Left ventricle myocardium inferior (tissue), 1 donor: ENCODE measurements at regions not wholly inside any gene's neighbourhood (a gene's known extent, or its start where the extent isn't known, plus 50 kb on each side); places are given as distances from the start of the nearest gene placed in this dataset.

ENCODE experiments used
- DNase-seq: peaks from one replicate; pipeline ENCODE4 v3.0.0-alpha.2; 2020
- H3K27ac ChIP-seq: fragments of 200-600 bp; replicated peaks from 2 replicates; pipeline ENCODE4 v1.8.0; 2021
- H3K27me3 ChIP-seq: fragments of 200-600 bp; 2 replicates; pipeline ENCODE4 v1.8.0; 2021; ENCODE audit warnings: low read depth
- H3K36me3 ChIP-seq: fragments of 200-600 bp; 2 replicates; pipeline ENCODE4 v1.8.0; 2021
- H3K4me1 ChIP-seq: fragments of 200-600 bp; 2 replicates; pipeline ENCODE4 v1.8.0; 2021
- H3K4me3 ChIP-seq: fragments of 200-600 bp; 2 replicates; pipeline ENCODE4 v1.8.0; 2021; ENCODE audit warnings: mild to moderate bottlenecking, moderate library complexity
- H3K9me3 ChIP-seq: fragments of 200-600 bp; replicated peaks from 2 replicates; pipeline ENCODE4 v1.8.0; 2021
- intact Hi-C: fragments of 100-400 bp; cut with micrococcal nuclease; formaldehyde crosslinking; loops from one replicate; pipeline ENCODE4 v1.11.0; 2022
- TF ChIP-seq, protein P1 (sequence below): fragments of 200-600 bp; IDR thresholded peaks from 2 replicates; pipeline ENCODE4 v1.8.0; 2021; ENCODE audit warnings: antibody characterized with exemption, mild to moderate bottlenecking, borderline replicate concordance
- donor health status: DM: no; HTN: yes; CAD: no; lungs with severe emphysema.

DNA sequence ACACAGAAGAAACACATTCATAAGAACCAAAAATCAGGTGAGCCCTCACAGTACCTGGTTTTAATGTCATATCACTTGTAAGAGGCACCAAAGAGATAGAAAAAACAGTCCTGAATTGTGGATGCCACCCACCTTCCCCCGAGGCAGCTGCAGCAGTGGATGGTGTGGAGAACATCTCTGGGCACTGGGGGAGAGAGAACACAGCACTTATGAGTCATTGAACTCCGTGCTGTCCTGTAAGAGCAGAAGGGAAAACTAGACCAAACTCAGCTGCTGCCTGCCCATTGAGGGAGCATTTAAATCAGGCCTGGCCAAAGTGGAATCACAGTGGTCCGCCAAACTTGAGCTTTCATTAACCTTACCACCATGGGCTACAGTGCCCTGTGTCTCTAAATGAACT lies 296.2 kb downstream of the SPATA31D1 start:
- DNase-seq = no peak
- intact Hi-C loops = no loop called here
- TF ChIP-seq, protein P1, sequence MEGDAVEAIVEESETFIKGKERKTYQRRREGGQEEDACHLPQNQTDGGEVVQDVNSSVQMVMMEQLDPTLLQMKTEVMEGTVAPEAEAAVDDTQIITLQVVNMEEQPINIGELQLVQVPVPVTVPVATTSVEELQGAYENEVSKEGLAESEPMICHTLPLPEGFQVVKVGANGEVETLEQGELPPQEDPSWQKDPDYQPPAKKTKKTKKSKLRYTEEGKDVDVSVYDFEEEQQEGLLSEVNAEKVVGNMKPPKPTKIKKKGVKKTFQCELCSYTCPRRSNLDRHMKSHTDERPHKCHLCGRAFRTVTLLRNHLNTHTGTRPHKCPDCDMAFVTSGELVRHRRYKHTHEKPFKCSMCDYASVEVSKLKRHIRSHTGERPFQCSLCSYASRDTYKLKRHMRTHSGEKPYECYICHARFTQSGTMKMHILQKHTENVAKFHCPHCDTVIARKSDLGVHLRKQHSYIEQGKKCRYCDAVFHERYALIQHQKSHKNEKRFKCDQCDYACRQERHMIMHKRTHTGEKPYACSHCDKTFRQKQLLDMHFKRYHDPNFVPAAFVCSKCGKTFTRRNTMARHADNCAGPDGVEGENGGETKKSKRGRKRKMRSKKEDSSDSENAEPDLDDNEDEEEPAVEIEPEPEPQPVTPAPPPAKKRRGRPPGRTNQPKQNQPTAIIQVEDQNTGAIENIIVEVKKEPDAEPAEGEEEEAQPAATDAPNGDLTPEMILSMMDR = no peak
- no peak overlapping the region for H3K27ac ChIP-seq
- H3K4me1 ChIP-seq = no peaks in the 10 kb centered on the region
- no peaks in the 10 kb centered on the region for H3K27me3 ChIP-seq
- no peaks in the 10 kb centered on the region for H3K36me3 ChIP-seq
- peaks cover 31% of the 10 kb centered on the region for H3K9me3 ChIP-seq
- H3K4me3 ChIP-seq = no peak overlapping the region

DNA sequence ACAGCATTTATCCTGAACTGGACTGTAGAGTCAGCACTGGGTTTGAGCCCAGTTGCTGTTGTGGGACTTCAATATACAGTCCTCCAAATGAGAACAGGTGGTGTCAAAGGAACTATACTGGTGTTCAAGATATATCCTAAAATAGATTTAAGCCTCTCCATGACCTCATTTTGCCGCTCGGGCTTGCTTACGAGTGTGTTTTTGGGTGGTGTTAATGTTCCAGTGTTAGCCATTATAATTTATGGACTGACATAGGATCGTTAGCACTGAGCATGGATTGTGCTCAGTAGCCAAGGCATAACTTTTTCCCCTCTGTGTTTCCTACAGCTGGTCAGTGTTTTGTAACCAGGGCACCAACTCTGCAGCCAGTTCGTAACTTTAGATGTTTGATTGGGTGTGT lies 306.6 kb downstream of the SPATA31D1 start:
- no peak for DNase-seq
- H3K4me1 ChIP-seq = no peaks in the 10 kb centered on the region
- peaks cover 20% of the 10 kb centered on the region for H3K9me3 ChIP-seq
- TF ChIP-seq, protein P1 = no peak
- no peaks in the 10 kb centered on the region for H3K36me3 ChIP-seq
- no peak overlapping the region for H3K4me3 ChIP-seq
- no peak overlapping the region for H3K27ac ChIP-seq
- intact Hi-C loops = no loop called here
- no peaks in the 10 kb centered on the region for H3K27me3 ChIP-seq

DNA sequence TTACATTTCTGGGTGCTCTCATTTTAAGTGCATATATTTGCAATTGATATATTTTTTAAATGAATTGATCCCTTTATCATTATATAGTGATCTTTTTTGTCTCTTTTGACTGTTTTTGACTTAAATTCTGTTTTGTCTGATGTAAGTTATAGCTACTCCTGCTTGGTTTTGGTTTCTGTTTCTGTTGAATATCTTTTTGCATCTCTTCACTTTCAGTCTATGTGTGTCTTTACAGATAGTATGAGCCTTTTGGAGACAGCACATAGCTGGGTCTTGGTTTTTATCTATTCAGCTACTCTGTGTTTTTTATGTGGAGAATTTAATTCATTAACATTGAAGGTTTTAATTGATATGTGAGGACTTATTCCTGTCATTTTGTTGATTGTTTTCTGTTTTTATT lies 311.3 kb downstream of the SPATA31D1 start:
- Histone ChIP-seq H3K9me3 (peaks cover 24% of the 10 kb centered on the region), H3K27me3 (no peaks in the 10 kb centered on the region), H3K4me1 (no peaks in the 10 kb centered on the region), H3K36me3 (no peaks in the 10 kb centered on the region), H3K27ac (no peak overlapping the region), H3K4me3 (no peak overlapping the region)
- DNase-seq = no peak
- TF ChIP-seq, protein P1 = no peak
- intact Hi-C loops = no loop called here

DNA sequence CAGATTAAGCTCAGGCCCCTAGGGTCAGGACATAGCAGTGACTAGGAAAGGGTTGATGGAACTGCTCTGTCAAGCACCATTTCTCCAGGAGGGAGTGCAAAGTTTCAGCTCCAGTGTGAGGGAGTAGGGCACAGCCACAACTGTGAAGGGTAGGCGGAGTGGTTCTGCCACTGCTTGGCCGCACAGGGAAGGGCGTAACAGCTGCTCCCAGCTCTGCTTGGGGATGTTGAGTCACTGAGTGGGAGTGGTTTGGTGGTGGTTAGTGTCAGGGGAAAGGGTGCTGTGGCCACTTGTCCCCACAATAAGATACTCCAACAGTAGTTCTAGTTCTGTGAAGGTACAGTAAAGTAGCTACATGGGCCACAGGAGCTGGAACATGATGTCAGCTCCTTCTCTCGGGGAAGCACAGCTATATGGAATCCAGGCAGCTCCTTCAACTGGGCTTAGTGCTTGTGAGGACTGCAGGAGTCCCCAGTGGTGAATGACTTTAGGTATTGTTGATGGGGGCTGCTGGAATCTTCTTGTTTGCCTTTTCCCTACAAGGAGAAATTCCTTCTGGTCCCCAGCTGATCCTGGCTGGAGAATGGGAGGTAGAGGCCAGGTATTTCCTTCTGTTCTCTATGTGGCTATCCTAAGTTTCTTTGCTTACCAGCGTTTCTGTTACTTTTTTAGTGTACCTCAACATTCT lies 314.5 kb downstream of the SPATA31D1 start:
- TF ChIP-seq, protein P1 = no peak
- peaks cover 24% of the 10 kb centered on the region for H3K9me3 ChIP-seq
- intact Hi-C loops = no loop called here
- H3K27me3 ChIP-seq = no peaks in the 10 kb centered on the region
- no peak for DNase-seq
- H3K4me3 ChIP-seq = no peak overlapping the region
- no peak overlapping the region for H3K27ac ChIP-seq
- no peaks in the 10 kb centered on the region for H3K4me1 ChIP-seq
- no peaks in the 10 kb centered on the region for H3K36me3 ChIP-seq

DNA sequence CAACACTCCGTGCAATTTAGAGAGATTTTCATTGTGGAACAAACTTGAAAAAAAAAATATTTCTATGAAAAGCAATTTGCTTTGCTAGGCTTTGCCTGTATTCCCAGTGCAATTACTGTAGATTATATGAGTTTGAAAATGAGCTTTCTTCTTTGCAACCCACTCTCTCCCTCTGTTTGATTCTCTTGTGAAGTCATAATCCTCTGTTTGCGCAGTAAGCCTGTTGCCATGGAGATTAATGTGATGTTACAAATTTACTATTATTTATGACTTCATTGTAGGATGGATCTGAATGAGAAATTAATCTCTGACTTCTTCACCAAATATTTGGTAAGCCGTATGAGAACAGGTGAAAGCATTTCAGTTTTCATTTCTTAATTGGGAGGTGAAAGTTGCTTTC lies 320.3 kb downstream of the SPATA31D1 start:
- intact Hi-C loops = no loop called here
- H3K27ac ChIP-seq = no peak overlapping the region
- H3K27me3 ChIP-seq = no peaks in the 10 kb centered on the region
- H3K36me3 ChIP-seq = no peaks in the 10 kb centered on the region
- DNase-seq = no peak
- peaks cover 11% of the 10 kb centered on the region for H3K9me3 ChIP-seq
- H3K4me3 ChIP-seq = no peak overlapping the region
- H3K4me1 ChIP-seq = no peaks in the 10 kb centered on the region
- TF ChIP-seq, protein P1 = no peak

DNA sequence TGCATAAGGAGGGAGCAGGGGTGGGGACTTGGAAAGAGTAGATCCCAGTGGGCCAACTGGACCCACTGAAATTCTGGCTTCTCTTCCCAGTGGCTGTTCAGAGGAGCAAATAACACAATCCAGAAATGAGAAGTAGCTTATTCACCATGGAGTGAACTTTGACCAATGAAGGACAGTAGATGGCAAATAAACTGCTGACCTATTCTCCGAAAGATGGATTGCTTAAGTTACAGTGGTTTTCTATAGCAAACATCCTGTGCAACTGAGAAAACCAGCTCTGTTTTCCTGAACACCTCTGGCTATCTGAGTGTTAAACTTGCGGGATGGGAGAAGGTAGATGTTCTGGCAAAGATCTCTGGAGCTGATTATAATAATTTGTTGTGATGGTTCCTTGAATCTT lies 325.1 kb downstream of the SPATA31D1 start:
- intact Hi-C loops = no loop called here
- Histone ChIP-seq H3K27ac (no peak overlapping the region), H3K4me3 (no peak overlapping the region), H3K9me3 (peaks cover 14% of the 10 kb centered on the region), H3K27me3 (no peaks in the 10 kb centered on the region), H3K36me3 (no peaks in the 10 kb centered on the region), H3K4me1 (no peaks in the 10 kb centered on the region)
- no peak for DNase-seq
- TF ChIP-seq, protein P1 = no peak
